ENCODE measurements at regions not wholly inside any gene's neighbourhood (a gene's known extent, or its start where the extent isn't known, plus 50 kb on each side); places are given as distances from the start of the nearest gene placed in this dataset.
"Not testable (repeated sequence)": the region's sequence is repeated elsewhere in the genome, so short reads cannot be mapped to it uniquely, and the experiment has no call there.

DNA sequence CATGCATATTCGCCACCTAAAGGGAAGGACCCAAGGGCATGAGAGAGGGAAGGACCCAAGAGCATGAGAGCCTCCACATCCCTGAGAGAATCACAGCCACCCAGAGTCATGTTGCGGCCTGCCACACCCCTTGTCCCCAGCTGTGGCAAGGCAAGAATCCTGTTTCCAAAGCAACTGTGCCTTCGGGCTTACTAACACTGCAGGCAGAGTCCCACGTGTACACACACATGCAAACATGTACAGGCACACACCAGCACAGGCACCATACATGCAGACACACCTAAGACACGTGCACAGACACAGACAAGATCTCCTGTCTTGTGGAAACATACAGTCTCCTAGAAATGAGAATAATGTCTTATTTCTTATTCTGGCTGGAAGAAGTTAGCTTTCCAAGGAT lies 92.4 kb upstream of the CDYL2 start:
- Histone ChIP-seq H3K27ac (replicated peaks) (peak overlapping the region; percentile 33), H3K36me3 (no peaks in the 10 kb centered on the region), H3K4me3 (no peak overlapping the region), H3K4me1 (peaks cover 17% of the 10 kb centered on the region), H3K27me3 (ENCODE audit: low read depth) (no peaks in the 10 kb centered on the region), H3K9me3 (replicated peaks) (no peaks in the 10 kb centered on the region)
- TF ChIP-seq, protein P1, sequence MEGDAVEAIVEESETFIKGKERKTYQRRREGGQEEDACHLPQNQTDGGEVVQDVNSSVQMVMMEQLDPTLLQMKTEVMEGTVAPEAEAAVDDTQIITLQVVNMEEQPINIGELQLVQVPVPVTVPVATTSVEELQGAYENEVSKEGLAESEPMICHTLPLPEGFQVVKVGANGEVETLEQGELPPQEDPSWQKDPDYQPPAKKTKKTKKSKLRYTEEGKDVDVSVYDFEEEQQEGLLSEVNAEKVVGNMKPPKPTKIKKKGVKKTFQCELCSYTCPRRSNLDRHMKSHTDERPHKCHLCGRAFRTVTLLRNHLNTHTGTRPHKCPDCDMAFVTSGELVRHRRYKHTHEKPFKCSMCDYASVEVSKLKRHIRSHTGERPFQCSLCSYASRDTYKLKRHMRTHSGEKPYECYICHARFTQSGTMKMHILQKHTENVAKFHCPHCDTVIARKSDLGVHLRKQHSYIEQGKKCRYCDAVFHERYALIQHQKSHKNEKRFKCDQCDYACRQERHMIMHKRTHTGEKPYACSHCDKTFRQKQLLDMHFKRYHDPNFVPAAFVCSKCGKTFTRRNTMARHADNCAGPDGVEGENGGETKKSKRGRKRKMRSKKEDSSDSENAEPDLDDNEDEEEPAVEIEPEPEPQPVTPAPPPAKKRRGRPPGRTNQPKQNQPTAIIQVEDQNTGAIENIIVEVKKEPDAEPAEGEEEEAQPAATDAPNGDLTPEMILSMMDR (IDR thresholded peaks at IDR 0.05; ENCODE audit: borderline replicate concordance), result no peak
- intact Hi-C loops (cut with micrococcal nuclease), result no loop called here
- no peak for DNase-seq

DNA sequence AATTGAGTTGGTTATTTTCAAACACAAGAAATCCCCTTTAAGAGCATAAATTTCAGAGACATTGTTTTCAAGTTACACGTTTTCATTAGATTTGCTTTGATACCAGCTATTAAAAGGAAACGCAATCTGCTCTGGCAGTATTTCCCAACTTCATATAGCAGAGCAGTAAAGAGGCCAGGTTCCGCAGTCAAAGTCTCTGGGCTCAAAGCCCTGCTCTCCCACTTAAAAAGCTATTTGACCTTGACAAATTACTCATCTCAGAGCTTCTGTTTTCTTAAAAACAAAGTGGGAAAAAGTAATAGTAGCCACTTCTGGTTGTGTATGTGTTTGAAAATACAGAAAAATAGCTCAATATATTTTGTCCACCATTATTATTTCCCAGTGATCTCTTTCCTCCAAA lies 89.7 kb upstream of the CDYL2 start:
- intact Hi-C loops (cut with micrococcal nuclease), result no loop called here
- H3K9me3 ChIP-seq (replicated peaks), result no peaks in the 10 kb centered on the region
- no peaks in the 10 kb centered on the region for H3K4me1 ChIP-seq
- H3K27ac ChIP-seq (replicated peaks), result no peak overlapping the region
- H3K27me3 ChIP-seq (ENCODE audit: low read depth), result no peaks in the 10 kb centered on the region
- no peak overlapping the region for H3K4me3 ChIP-seq
- TF ChIP-seq, protein P1 (IDR thresholded peaks at IDR 0.05; ENCODE audit: borderline replicate concordance), result no peak
- DNase-seq, result no peak
- no peaks in the 10 kb centered on the region for H3K36me3 ChIP-seq

DNA sequence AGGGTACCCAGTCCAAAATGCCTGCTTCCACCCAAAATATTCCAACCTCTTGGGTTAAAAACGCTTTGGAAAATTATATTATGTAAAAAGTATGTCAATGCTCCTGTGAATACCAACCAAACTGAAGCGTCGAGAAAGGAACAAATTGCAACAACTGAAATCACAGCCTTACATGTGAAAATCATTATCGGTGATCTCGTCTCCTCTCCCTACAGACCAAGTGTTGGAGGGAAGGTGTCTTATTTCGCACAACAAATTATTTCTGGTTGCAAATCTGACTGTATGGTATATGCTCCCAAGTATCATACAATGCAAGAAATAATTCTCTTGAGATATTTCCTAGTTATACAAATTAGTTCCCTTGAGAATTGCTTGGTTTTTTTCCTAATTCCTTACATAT lies 89.3 kb upstream of the CDYL2 start:
- Histone ChIP-seq H3K4me1 (no peaks in the 10 kb centered on the region), H3K36me3 (no peaks in the 10 kb centered on the region), H3K27ac (replicated peaks) (no peak overlapping the region), H3K4me3 (no peak overlapping the region), H3K27me3 (ENCODE audit: low read depth) (no peaks in the 10 kb centered on the region), H3K9me3 (replicated peaks) (no peaks in the 10 kb centered on the region)
- TF ChIP-seq, protein P1 (IDR thresholded peaks at IDR 0.05; ENCODE audit: borderline replicate concordance), result no peak
- intact Hi-C loops (cut with micrococcal nuclease), result no loop called here
- no peak for DNase-seq

DNA sequence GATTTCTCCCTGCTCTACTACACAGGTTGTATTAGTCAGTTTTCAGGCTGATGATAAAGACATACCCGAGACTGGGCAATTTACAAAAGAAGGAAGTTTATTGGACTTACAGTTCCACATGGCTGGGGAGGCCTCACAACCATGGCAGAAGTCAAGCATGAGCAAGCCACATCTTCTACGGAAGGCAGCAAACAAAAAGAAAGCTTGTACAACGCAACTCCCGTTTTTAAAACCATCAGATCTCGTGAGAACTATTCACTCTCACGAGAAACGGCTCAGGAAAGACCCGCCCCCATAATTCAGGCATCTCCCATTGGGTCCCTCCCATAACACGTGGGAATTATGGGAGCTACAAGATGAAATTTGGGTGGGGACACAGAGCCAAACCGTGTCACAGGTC lies 88.0 kb upstream of the CDYL2 start:
- H3K9me3 ChIP-seq (replicated peaks); H3K27ac ChIP-seq (replicated peaks); H3K4me3 ChIP-seq; H3K4me1 ChIP-seq; H3K27me3 ChIP-seq (ENCODE audit: low read depth); H3K36me3 ChIP-seq; intact Hi-C loops (cut with micrococcal nuclease); DNase-seq: not testable (repeated sequence)

DNA sequence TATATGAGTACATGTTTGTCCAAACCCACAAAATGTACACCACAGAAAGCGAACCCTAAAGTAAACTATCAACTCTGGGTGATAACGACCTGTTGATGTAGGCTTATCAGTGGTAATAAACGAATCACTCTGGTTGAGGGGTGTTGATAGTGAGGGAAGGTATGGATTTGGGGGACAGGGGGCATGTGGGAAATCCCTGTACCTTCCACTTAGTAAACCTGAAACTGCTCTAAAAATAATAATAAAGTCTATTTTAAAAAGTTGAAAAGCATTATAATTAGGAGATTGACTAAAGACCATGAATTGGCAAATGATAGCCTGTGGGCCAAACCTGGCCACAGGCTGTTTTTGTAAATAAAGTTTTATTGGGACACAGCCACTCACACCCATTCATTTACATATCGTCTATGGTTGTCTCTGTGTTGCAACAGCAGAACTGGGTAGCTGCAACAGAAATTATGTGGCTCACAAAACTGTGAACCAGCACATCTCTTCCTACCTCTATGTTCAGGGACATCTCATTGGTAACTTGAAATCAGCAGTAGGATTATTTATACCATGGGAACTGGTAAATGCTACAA lies 85.5 kb upstream of the CDYL2 start:
- Histone ChIP-seq H3K27me3 (ENCODE audit: low read depth) (no peaks in the 10 kb centered on the region), H3K36me3 (no peaks in the 10 kb centered on the region), H3K9me3 (replicated peaks) (no peaks in the 10 kb centered on the region), H3K27ac (replicated peaks) (no peak overlapping the region), H3K4me3 (no peak overlapping the region), H3K4me1 (no peaks in the 10 kb centered on the region)
- no peak for DNase-seq
- intact Hi-C loops (cut with micrococcal nuclease), result no loop called here
- TF ChIP-seq, protein P1 (IDR thresholded peaks at IDR 0.05; ENCODE audit: borderline replicate concordance), result no peak

DNA sequence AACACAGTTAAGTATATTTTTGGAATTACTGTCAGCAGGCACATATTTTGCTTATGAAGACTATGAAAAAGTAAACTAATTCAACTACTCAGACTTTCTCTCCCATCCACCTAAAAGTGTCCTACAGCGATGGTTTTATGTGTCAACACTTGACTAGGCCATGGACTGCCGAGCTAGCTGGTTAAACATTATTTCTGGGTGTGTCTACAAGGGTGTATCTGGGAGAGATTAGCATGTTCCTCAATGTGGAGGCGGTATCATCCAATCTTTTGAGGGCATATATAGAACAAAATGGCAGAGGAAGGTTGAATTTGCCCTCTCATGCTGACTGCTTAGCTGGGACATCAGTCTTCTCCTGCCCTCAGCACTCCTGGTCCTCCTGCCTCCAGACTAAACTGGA lies 82.7 kb upstream of the CDYL2 start:
- intact Hi-C loops (cut with micrococcal nuclease), result no loop called here
- H3K27me3 ChIP-seq (ENCODE audit: low read depth), result peaks cover 4% of the 10 kb centered on the region
- H3K4me3 ChIP-seq, result no peak overlapping the region
- H3K36me3 ChIP-seq, result no peaks in the 10 kb centered on the region
- no peaks in the 10 kb centered on the region for H3K4me1 ChIP-seq
- DNase-seq, result no peak
- H3K27ac ChIP-seq (replicated peaks), result no peak overlapping the region
- no peaks in the 10 kb centered on the region for H3K9me3 ChIP-seq (replicated peaks)
- TF ChIP-seq, protein P1 (IDR thresholded peaks at IDR 0.05; ENCODE audit: borderline replicate concordance), result no peak
